ENCODE measurements at regions not wholly inside any gene's neighbourhood (a gene's known extent, or its start where the extent isn't known, plus 50 kb on each side); places are given as distances from the start of the nearest gene placed in this dataset.

- DNase-seq, result no peak
- no peaks in the 10 kb centered on the region for H3K4me1 Mint-ChIP-seq
- Histone ChIP-seq H2AFZ (ENCODE audit: insufficient read depth, low read depth, low read length, poor library complexity, severe bottlenecking) (no peak overlapping the region), H3K27ac (ENCODE audit: low read depth in 1 of 2, low read length in 2 of 2) (no peak overlapping the region), H3K27me3 (ENCODE audit: control insufficient read depth in 2 of 2, insufficient read depth in 2 of 2, low read length in 2 of 2) (no peaks in the 10 kb centered on the region), H3K4me2 (replicated peaks; ENCODE audit: extremely low read depth, low read length, poor library complexity, severe bottlenecking) (no peak overlapping the region), H4K20me1 (ENCODE audit: insufficient read depth, low read length) (no peaks in the 10 kb centered on the region), H3K4me3 (replicated peaks in 1 of 3; ENCODE audit: low read depth in 2 of 3, low read length in 3 of 3) (no peak overlapping the region), H3K79me2 (ENCODE audit: insufficient read depth, low read length) (no peaks in the 10 kb centered on the region), H3K9me3 (replicated peaks in 1 of 2; ENCODE audit: control insufficient read depth in 1 of 2, insufficient read depth in 1 of 2, low read length in 2 of 2) (no peaks in the 10 kb centered on the region), H3K9ac (ENCODE audit: insufficient read depth, low read length, poor library complexity, severe bottlenecking) (no peak overlapping the region), H3K36me3 (replicated peaks in 1 of 2; ENCODE audit: control insufficient read depth in 1 of 2, insufficient read depth in 2 of 2, low read length in 2 of 2) (no peaks in the 10 kb centered on the region), H3K4me1 (ENCODE audit: control insufficient read depth in 1 of 2, insufficient read depth in 2 of 2, low read length in 2 of 2) (no peaks in the 10 kb centered on the region)
- intact Hi-C loops (cut with micrococcal nuclease), result no loop called here
- H3K9me3 Mint-ChIP-seq, result peaks cover 0 to 5% (median 2%) of the 10 kb centered on the region in 7 donors
- H3K27ac Mint-ChIP-seq, result no peak overlapping the region
- H3K4me3 Mint-ChIP-seq, result no peak overlapping the region
- no peak for TF ChIP-seq CTCF (IDR thresholded peaks at IDR 0.05)
- H3K27me3 Mint-ChIP-seq (ENCODE audit: low read depth in 3 of 3), result peaks cover 0 to 6% (median 0%) of the 10 kb centered on the region in 3 donors
- WGBS (ENCODE audit: insufficient coverage), result 78% methylated on average over 8 of the region's 9 CpGs
- H3K36me3 Mint-ChIP-seq, result no peaks in the 10 kb centered on the region
These were observed 168.7 kb upstream of the MSX2 start for GRCh38 chr5:174555726-174556125.

- 50% methylated on average over 1 of the region's 3 CpGs for WGBS (ENCODE audit: insufficient coverage)
- H3K4me1 ChIP-seq (ENCODE audit: control insufficient read depth in 1 of 2, insufficient read depth in 2 of 2, low read length in 2 of 2), result no peaks in the 10 kb centered on the region
- H2AFZ ChIP-seq (ENCODE audit: insufficient read depth, low read depth, low read length, poor library complexity, severe bottlenecking), result no peak overlapping the region
- Mint-ChIP-seq H3K9me3 (peaks cover 0 to 5% (median 2%) of the 10 kb centered on the region in 7 donors), H3K4me1 (no peaks in the 10 kb centered on the region), H3K4me3 (no peak overlapping the region), H3K36me3 (no peaks in the 10 kb centered on the region), H3K27ac (no peak overlapping the region), H3K27me3 (ENCODE audit: low read depth in 3 of 3) (peaks cover 0 to 6% (median 2%) of the 10 kb centered on the region in 3 donors)
- no peak for DNase-seq
- H3K4me3 ChIP-seq (replicated peaks in 1 of 3; ENCODE audit: low read depth in 2 of 3, low read length in 3 of 3), result no peak overlapping the region
- TF ChIP-seq CTCF (IDR thresholded peaks at IDR 0.05), result no peak
- no peaks in the 10 kb centered on the region for H3K79me2 ChIP-seq (ENCODE audit: insufficient read depth, low read length)
- H3K36me3 ChIP-seq (replicated peaks in 1 of 2; ENCODE audit: control insufficient read depth in 1 of 2, insufficient read depth in 2 of 2, low read length in 2 of 2), result no peaks in the 10 kb centered on the region
- H3K9ac ChIP-seq (ENCODE audit: insufficient read depth, low read length, poor library complexity, severe bottlenecking), result no peak overlapping the region
- H3K27ac ChIP-seq (ENCODE audit: low read depth in 1 of 2, low read length in 2 of 2), result no peak overlapping the region
- intact Hi-C loops (cut with micrococcal nuclease), result no loop called here
- H3K9me3 ChIP-seq (replicated peaks in 1 of 2; ENCODE audit: control insufficient read depth in 1 of 2, insufficient read depth in 1 of 2, low read length in 2 of 2), result no peaks in the 10 kb centered on the region
- H3K4me2 ChIP-seq (replicated peaks; ENCODE audit: extremely low read depth, low read length, poor library complexity, severe bottlenecking), result no peak overlapping the region
- no peaks in the 10 kb centered on the region for H3K27me3 ChIP-seq (ENCODE audit: control insufficient read depth in 2 of 2, insufficient read depth in 2 of 2, low read length in 2 of 2)
- no peaks in the 10 kb centered on the region for H4K20me1 ChIP-seq (ENCODE audit: insufficient read depth, low read length)
These were observed 167.6 kb upstream of the MSX2 start for GRCh38 chr5:174556756-174557155.

Data from CD14-positive monocyte (primary cell).